GM18867 (cell line): ENCODE measurements at regions not wholly inside any gene's neighbourhood (a gene's known extent, or its start where the extent isn't known, plus 50 kb on each side); places are given as distances from the start of the nearest gene placed in this dataset.

Experiments used
- ATAC-seq: cut with Tn5 transposase; IDR thresholded peaks from one replicate; pipeline ENCODE4 v1.9.1; 2021; ENCODE audit warnings: mild to moderate bottlenecking, moderate library complexity; ENCODE audit not compliant: unreplicated experiment

DNA sequence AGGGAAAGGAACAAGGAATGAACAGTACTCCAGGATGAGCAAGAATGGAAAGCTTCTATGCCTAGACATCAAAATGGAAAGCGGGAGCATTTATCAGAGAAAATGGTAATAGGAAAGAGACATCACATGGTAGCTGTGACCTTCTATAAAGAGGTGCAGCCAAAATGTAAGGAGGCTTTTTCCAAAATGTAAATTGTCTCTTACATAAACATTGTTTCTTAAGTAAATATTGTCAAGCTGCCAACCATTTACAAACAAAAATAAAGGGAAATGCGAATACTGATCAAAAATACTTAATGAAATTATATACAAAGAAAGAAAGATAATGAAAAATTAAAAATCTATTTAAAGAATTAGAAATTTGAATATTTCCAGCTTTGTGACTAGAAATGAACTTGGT, 55.0 kb upstream of the RASGEF1B start:
- ATAC-seq, result no peak

DNA sequence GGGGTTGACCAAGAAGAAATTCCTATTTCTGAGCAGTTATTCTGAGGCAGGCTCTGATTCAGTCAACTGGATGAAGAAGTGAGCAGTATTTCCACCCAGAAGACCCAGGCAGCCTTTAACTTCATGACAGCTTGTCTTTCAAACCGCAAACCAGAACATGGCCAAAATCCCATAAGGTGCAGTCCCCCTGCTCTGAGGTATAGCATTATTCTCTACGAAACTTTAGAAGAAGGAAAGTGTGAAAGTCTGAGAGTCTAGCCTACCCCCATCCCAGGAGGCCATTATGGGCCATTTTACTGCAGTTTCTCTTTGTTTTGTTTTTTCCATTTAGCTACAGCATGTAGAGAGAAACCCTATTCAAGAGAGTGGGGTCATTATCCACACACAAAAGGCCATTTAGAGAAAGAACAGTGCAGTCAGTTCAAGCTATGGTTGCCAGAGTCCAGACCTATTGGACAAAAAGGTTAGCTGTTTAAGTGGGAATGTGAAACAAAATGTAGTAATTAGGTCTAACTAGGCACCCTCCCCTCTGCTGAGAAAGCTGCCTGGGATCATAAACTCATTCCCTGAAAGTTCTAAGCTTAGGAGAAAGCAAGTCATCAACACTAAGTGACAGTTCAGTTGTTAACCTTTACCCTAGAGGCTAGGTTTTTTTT, 52.1 kb upstream of the RASGEF1B start:
- ATAC-seq, result peak; percentile 71

DNA sequence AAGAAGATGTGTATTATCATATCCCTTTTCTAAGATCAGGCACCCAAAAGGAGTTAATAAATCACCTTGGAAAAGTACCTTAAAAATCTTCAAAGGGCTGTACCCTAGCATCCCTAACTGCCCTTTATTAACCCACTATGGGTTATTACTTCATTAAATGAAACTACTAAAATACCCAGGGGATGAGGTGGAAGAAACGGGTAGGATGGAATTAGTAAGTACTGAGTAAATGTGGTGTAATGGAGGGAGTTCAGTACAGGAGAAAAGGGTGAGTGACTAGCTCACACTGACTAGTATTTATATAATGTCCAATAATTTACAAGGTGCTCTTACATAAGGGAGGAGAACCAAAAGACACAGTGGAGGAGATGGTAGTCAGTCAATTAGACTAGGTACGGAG, 51.0 kb upstream of the RASGEF1B start:
- ATAC-seq, result no peak

- no peak for ATAC-seq
These were observed 50.0 kb upstream of the RASGEF1B start for GRCh38 chr4:81521708-81522107.
